Activated CD4-positive, alpha-beta T cell treated with anti-CD3 and anti-CD28 coated beads, Interleukin-2, Interleukin-6, amounts not matched to agents 100 ng/mL and 50 ng/mL, durations not matched to agents 16 hours and 8 hours (primary cell): ENCODE measurements at regions not wholly inside any gene's neighbourhood (a gene's known extent, or its start where the extent isn't known, plus 50 kb on each side); places are given as distances from the start of the nearest gene placed in this dataset.
"Not testable (repeated sequence)": the region's sequence is repeated elsewhere in the genome, so short reads cannot be mapped to it uniquely, and the experiment has no call there.

Experiments used
- DNase-seq: peaks from one replicate; pipeline ENCODE4 v3.0.0-alpha.2; 2020

GRCh38 chr10:65779985-65780384, 1145.9 kb upstream of the LRRTM3 start:
- DNase-seq: no peak

GRCh38 chr10:65786279-65786678, 1139.6 kb upstream of the LRRTM3 start:
- DNase-seq: no peak

GRCh38 chr10:65787571-65787970, 1138.3 kb upstream of the LRRTM3 start:
- DNase-seq: no peak

GRCh38 chr10:65788271-65788670, 1137.6 kb upstream of the LRRTM3 start:
- DNase-seq: no peak

DNA sequence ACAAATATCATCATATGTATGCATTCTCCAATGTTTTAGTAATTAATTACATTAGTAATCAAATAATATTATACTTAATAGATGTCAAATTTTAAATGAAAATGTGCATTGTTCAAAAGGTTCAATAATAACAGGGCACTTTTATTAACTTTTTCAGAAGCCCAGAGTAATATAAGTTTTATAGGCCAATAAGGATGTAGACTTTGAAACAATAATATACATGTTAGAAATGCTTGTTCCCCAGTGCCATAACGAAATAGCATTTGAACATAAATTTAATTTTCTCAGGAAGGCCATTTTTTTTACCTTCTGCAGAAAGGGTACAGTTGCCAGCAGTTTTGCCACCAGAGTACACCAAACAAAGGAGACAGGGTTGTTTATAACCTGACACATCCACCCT, 1133.9 kb upstream of the LRRTM3 start:
- DNase-seq: no peak

- no peak for DNase-seq
These were observed 1132.0 kb upstream of the LRRTM3 start for GRCh38 chr10:65793738-65794425.

DNA sequence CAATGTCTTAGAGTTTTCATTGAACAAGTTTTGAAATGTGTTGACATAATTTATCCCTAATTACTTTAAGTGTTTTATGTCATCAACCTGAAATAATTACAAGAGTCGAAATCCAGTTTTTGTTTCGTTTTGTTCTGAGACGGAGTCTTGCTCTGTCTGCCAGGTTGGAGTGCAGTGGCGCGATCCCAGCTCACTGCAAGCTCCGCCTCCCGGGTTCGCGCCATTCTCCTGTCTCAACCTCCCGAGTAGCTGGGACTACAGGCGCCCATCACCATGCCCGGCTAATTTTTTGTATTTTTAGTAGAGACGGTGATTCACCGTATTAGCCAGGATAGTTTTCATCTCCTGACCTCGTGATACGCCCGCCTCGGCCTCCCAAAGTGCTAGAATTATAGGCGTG, 1131.0 kb upstream of the LRRTM3 start:
- DNase-seq: not testable (repeated sequence)

DNA sequence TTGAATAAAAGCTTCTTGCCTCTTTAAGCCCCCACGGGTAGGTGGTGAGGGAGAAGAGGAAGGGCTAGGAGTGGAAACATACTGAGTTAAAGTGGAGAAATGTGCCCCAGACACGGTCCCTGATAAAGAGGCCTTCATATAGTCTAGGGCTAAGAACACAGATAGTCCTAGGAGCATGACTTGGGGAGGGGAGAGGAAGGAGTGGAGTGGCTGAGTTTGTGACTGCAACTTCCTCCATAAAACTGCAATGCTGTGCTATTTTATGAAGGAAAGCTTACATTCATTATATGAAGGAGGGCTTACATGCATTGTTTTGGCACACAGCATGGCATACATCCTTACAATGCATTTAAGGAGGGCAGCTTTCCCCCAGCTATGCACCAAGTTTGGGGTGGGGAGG, 1129.4 kb upstream of the LRRTM3 start:
- DNase-seq: no peak

DNA sequence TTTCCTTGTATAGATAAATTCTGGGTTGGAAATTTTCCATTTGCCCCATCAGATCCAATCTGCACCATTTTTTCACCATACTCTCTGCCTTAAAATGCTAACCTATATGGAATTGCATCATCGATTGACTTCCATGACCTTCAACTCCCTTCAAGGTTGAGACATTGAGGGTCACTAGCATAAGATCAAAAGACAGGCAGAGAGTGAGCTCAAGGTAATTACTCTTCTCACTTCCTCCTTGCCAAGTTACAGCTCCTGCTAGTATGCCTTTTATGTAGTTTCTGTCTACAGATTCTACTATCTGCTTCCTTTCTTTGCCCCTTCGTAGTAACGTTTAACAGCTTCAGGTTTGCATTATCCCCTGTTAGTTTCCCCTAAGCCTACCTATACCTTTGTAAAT, 1127.7 kb upstream of the LRRTM3 start:
- DNase-seq: no peak

DNA sequence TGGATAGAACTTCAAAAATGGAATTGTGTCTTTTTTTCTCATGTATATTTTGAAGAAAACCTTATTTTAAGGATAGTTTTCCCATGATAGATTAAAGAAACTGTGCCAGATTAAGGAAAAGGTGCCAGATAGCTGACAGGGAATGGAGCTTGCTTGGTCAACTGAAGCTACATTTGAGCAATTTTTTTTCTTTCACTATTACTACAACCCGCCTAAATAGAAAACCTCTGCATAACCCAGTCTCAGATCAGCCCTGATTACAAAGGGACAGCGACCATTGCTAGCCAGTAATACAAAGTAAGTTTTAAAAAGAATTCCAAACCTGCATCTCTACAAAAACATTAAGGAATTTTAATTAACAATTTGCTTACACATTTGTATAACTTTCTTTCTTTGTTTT, 1123.4 kb upstream of the LRRTM3 start:
- DNase-seq: no peak

DNA sequence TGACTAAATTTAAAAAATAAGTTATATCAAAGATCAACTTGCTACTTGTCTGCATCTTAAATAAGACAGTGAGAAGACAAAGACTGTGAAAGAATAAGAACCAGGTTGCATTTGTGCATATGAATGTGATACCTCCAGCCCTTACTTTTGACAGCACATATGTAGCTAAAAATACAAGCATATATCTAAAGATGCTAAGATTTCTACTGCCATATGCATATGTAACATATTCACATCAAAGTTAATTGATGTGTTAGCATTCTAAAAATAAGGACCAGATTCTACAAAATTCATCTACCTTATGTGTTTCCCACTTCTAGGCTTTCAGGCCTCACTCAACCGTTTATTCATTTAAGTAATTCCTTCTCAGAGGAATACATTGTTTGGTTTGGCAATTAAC, 1120.3 kb upstream of the LRRTM3 start:
- no peak for DNase-seq

GRCh38 chr10:65805993-65806392, 1119.8 kb upstream of the LRRTM3 start:
- DNase-seq: no peak

DNA sequence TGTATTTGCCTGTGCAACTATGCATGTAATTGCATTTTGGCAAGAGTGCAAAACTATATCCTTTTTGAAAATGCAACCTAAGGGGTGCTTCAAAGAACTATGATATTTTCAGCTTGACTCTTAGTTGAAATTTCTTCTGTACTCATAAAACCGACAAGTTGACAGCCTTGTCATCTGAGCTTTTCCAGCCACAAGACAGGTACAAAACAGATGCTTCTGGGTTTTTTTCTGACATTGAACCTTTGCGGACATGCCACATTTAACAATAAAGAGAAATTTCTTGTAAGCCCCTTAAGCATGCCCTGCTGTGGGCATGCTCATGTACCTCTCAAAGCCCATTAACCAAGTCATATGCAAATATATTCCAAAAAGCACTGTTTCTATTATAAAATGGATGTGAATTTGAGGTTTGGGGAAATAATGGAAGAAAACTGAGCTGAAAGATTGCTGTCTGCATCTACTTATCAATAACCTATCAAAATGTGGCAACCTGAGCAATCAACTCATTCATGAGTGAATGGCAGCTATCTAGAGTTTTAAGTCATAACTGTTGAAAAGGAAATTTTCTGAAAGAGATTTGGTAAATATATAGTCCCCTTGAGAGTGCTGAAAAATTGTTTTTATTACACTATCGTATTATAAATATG, 1117.0 kb upstream of the LRRTM3 start:
- DNase-seq: no peak

DNA sequence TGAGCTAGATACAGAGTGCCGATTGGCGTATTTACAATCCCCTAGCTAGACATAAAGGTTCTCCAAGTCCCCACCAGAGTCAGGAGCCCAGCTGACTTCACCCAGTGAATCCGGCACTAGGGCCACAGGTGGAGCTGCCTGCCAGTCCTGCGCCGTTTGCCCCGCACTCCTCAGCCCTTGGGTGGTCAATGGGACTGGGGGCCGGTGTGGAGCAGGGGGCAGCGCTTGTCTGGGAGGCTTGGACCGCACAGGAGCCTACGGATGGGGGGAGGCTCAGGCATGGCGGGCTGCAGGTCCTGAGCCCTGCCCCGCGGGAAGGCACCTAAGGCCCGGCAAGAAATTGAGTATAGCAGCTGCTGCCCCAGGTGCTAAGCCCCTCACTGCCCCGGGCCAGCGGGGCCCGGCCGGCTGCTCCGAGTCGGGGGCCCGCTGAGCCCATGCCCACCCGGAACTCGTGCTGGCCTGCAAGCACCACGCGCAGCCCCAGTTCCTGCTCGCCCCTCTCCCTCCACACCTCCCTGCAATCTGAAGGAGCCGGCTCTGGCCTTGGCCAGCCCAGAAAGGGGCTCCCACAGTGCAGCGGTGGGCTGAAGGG, 1113.8 kb upstream of the LRRTM3 start:
- DNase-seq: no peak

GRCh38 chr10:65816536-65816935, 1109.3 kb upstream of the LRRTM3 start:
- no peak for DNase-seq

GRCh38 chr10:65818990-65819389, 1106.8 kb upstream of the LRRTM3 start:
- no peak for DNase-seq

GRCh38 chr10:65827359-65827758, 1098.5 kb upstream of the LRRTM3 start:
- no peak for DNase-seq

DNA sequence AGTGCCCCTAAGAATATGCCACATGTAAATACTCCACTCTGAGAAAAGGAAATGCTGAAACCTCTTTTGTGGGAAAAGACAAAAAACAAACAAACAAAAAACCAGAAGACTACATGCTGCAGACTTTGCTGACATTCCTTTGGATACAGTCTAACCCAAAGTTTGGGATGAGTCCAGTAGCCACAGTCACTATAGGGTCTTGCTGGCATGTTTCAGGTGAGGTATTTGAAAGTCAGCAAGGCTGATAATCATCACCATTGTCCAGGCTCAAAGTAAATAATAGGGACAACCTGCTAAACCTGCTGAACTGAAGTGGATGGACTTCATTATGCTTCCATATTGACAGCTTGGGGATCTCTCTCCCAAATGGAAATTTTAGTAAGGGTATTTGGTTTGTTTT, 1087.0 kb upstream of the LRRTM3 start:
- no peak for DNase-seq

DNA sequence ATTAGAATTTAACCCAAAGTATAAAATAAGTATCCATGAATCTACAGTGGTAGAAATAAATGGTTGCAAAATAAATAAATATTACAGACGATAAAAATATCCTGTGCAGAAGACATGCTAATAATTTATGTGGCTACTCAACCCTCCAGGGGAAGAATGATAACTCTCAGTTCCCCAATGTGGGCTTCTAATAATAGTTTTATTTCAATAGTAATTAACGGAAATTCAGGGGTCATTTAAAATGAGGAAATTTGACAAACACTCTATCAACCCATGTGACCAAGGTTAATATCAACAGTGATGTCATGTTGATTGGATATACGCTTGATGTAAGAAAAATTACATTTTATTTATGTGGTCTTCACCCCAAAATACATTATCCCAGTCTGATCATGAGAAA, 1082.6 kb upstream of the LRRTM3 start:
- DNase-seq: no peak

GRCh38 chr10:65845916-65846315, 1079.9 kb upstream of the LRRTM3 start:
- no peak for DNase-seq

DNA sequence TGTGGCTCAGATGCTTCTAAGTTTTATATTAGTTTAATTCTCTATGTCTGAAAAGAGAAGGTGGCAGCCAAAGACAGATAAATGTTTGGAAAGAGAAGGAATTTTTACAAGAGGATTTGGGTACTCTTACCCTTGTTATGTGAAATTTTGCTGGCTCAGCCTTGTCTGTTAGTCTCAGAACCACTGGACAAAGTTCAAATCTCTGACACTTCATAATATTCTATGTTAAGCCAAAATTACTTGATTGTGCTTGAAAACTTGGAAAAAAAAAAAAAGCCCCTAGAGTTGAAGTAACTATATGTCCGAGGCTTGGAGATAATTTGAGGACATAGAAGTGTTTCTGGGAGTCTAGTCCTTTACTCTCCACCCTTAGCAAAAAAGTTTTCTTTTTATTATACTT, 1079.3 kb upstream of the LRRTM3 start:
- no peak for DNase-seq

- DNase-seq: no peak
These were observed 1078.9 kb upstream of the LRRTM3 start for GRCh38 chr10:65846949-65847348.

DNA sequence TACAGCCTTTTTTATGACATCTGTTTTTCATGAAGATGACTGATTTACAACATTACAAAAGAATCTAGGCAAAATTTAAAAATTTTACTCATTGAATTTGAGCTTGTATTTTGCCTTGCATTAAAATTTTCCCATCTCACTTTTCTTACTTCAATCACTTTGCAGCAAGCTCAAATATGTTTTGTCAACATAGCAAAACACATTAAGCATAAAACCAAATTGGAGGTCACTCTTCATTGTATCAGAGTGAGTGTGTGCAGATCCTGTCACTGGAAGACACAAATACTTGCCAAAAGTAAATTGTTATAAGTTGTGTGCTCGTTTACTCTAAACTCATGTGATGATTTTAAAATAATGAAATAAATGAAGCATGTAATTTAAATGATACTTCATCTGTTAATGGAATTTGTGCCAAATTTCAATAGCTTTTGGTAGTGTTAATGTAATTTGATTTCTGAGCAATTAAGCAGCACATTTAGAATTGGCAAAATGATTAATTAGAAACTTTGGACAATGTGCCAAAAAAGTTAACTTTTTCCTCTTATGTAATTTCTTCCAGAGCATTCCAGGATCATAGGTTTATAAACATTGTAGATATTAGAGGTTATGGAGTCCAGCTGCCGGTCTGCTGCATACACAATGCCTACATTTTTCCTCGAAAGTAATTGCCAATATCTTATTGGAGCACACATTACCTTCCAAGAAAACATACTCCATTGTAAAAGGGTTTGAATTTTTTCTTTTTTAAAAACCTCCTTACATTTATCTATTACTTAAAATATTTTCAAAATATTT, 1078.2 kb upstream of the LRRTM3 start:
- DNase-seq: no peak

DNA sequence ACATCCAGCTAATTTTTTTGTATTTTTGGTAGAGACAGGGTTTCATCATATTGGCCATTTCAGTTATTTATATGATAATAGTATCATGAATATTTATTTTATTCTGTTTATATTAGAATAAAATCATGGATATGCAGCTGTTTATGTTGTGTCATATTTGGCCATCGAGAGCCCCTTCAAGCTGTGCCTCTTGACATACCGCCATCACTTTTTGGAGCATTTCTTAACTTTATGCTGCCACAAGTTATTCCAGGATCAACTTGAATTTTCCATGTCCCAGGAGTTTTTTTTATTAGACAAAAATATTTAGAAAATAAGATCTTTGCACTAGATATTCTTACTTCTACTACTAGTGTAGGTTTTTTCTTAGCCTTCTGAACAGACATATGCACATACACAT, 1067.0 kb upstream of the LRRTM3 start:
- no peak for DNase-seq
